SK-MEL-5 (cell line): ENCODE measurements at regions not wholly inside any gene's neighbourhood (a gene's known extent, or its start where the extent isn't known, plus 50 kb on each side); places are given as distances from the start of the nearest gene placed in this dataset.
A peak's percentile ranks its signal among the peaks of the same experiment; 100 is the strongest.

Experiments
- DNase-seq: peaks from one replicate; pipeline ENCODE4 v3.0.0-alpha.2; 2016; ENCODE audit warnings: low read depth, low spot score
- in situ Hi-C: cut with HindIII; loops from 2 replicates; pipeline ENCODE4 v1.10.0; 2016; ENCODE audit warnings: low sequenced_read_pairs, high pct_unique_total_duplicates, low pct_unique_long_range_greater_than_20kb

- in situ Hi-C loops: no loop called here
Observed at GRCh38 chr13:37348916-37349643, 243.6 kb upstream of the CSNK1A1L start.

GRCh38 chr13:37345869-37346268 is 240.4 kb upstream of the CSNK1A1L start:
- in situ Hi-C loops: no loop called here

More at GRCh38 chr13:37348916-37349643, 243.6 kb upstream of the CSNK1A1L start:
- DNase-seq: no peak

GRCh38 chr13:37345391-37345790 is 239.9 kb upstream of the CSNK1A1L start:
- DNase-seq: no peak
- in situ Hi-C loops: no loop called here

More at GRCh38 chr13:37345869-37346268, 240.4 kb upstream of the CSNK1A1L start:
- no peak for DNase-seq

GRCh38 chr13:37344056-37344455 is 238.6 kb upstream of the CSNK1A1L start:
- in situ Hi-C loops: no loop called here
- DNase-seq: peak; percentile 63

- in situ Hi-C loops: no loop called here
- no peak for DNase-seq
Observed at GRCh38 chr13:37342205-37342604, 236.7 kb upstream of the CSNK1A1L start.

GRCh38 chr13:37340901-37341670 is 235.6 kb upstream of the CSNK1A1L start:
- in situ Hi-C loops: no loop called here
- DNase-seq: no peak

- in situ Hi-C loops: no loop called here
- DNase-seq: no peak
Observed at GRCh38 chr13:37339386-37339735, 233.9 kb upstream of the CSNK1A1L start.

GRCh38 chr13:37338726-37339385 is 233.4 kb upstream of the CSNK1A1L start:
- DNase-seq: no peak
- in situ Hi-C loops: no loop called here

GRCh38 chr13:37326334-37326733 is 220.9 kb upstream of the CSNK1A1L start:
- in situ Hi-C loops: no loop called here
- DNase-seq: no peak

GRCh38 chr13:37319031-37319443 is 213.6 kb upstream of the CSNK1A1L start:
- in situ Hi-C loops: no loop called here
- no peak for DNase-seq

- in situ Hi-C loops: no loop called here
- no peak for DNase-seq
Observed at GRCh38 chr13:37316935-37317334, 211.5 kb upstream of the CSNK1A1L start.

- in situ Hi-C loops: no loop called here
- DNase-seq: no peak
Observed at GRCh38 chr13:37313372-37313771, 207.9 kb upstream of the CSNK1A1L start.

- DNase-seq: peak; percentile 62
- in situ Hi-C loops: no loop called here
Observed at GRCh38 chr13:37306778-37307544, 201.5 kb upstream of the CSNK1A1L start.

- no peak for DNase-seq
- in situ Hi-C loops: no loop called here
Observed at GRCh38 chr13:37303606-37304005, 198.1 kb upstream of the CSNK1A1L start.

- DNase-seq: no peak
- in situ Hi-C loops: no loop called here
Observed at GRCh38 chr13:37302686-37303085, 197.2 kb upstream of the CSNK1A1L start.

- in situ Hi-C loops: no loop called here
- no peak for DNase-seq
Observed at GRCh38 chr13:37295573-37295972, 190.1 kb upstream of the CSNK1A1L start.

GRCh38 chr13:37295071-37295470 is 189.6 kb upstream of the CSNK1A1L start:
- in situ Hi-C loops: no loop called here
- DNase-seq: no peak

GRCh38 chr13:37294472-37294871 is 189.0 kb upstream of the CSNK1A1L start:
- in situ Hi-C loops: no loop called here
- no peak for DNase-seq
